ENCODE measurements at regions not wholly inside any gene's neighbourhood (a gene's known extent, or its start where the extent isn't known, plus 50 kb on each side); places are given as distances from the start of the nearest gene placed in this dataset.

- H3K4me3 Mint-ChIP-seq, result no peak overlapping the region
- POLR2A ChIA-PET, result no interaction called here
Measured at GRCh38 chr7:57384380-57384779, 65.6 kb upstream of the ZNF716 start.

GRCh38 chr7:57385668-57386067 is 64.3 kb upstream of the ZNF716 start:
- intact Hi-C loops (cut with DNase I, micrococcal nuclease), result no loop called here
- no peaks in the 10 kb centered on the region for H3K4me1 Mint-ChIP-seq
- no peak overlapping the region for H3K4me3 Mint-ChIP-seq
- no peak overlapping the region for H3K27ac Mint-ChIP-seq
- H3K9me3 Mint-ChIP-seq (ENCODE audit: low read depth), result peaks cover 40% of the 10 kb centered on the region
- H3K27me3 Mint-ChIP-seq, result no peaks in the 10 kb centered on the region
- ATAC-seq (no peak), DNase-seq (no peak)
- CTCF ChIA-PET, result no interaction called here
- POLR2A ChIA-PET, result no interaction called here
- peaks cover 6% of the 10 kb centered on the region for H3K36me3 Mint-ChIP-seq (ENCODE audit: low read depth)

More at GRCh38 chr7:57384380-57384779, 65.6 kb upstream of the ZNF716 start:
- CTCF ChIA-PET, result no interaction called here
- intact Hi-C loops (cut with DNase I, micrococcal nuclease), result no loop called here
- Mint-ChIP-seq H3K4me1 (no peaks in the 10 kb centered on the region), H3K27me3 (no peaks in the 10 kb centered on the region), H3K9me3 (ENCODE audit: low read depth) (peaks cover 36% of the 10 kb centered on the region), H3K27ac (no peak overlapping the region), H3K36me3 (ENCODE audit: low read depth) (peaks cover 6% of the 10 kb centered on the region)
- ATAC-seq (no peak), DNase-seq (no peak)

- Mint-ChIP-seq H3K27ac (no peak overlapping the region), H3K4me3 (no peak overlapping the region), H3K36me3 (ENCODE audit: low read depth) (no peaks in the 10 kb centered on the region), H3K27me3 (no peaks in the 10 kb centered on the region), H3K4me1 (no peaks in the 10 kb centered on the region), H3K9me3 (ENCODE audit: low read depth) (peaks cover 32% of the 10 kb centered on the region)
- ChIA-PET POLR2A (no interaction called here), CTCF (no interaction called here)
- intact Hi-C loops (cut with DNase I, micrococcal nuclease), result no loop called here
- DNase-seq (no peak), ATAC-seq (no peak)
Measured at GRCh38 chr7:57388761-57389160, 61.2 kb upstream of the ZNF716 start.

DNA sequence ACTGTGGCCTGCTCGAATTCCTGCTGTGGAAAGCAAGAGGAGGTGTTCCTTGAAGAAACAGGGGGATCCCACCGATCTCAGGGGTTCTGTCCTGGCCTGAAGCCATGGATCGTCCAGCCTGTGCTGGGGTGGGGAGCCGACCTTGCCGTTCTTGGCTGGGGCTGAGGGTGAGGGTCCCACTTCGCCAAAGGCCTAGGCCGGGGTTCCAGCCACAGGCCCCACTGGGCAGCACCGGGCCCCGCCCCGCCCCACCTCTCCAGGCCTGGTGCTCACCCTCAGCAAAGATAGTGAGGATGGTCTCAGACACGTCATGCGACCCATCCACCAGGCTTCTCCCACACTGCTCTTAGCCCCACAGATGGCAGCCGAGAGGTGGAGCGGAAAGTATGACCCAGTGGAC is 51.4 kb upstream of the ZNF716 start:
- H3K9me3 Mint-ChIP-seq (ENCODE audit: low read depth), result peaks cover 26% of the 10 kb centered on the region
- ChIA-PET CTCF (no interaction called here), POLR2A (no interaction called here)
- no peak overlapping the region for H3K4me3 Mint-ChIP-seq
- H3K4me1 Mint-ChIP-seq, result no peaks in the 10 kb centered on the region
- intact Hi-C loops (cut with DNase I, micrococcal nuclease), result no loop called here
- no peaks in the 10 kb centered on the region for H3K27me3 Mint-ChIP-seq
- no peak overlapping the region for H3K27ac Mint-ChIP-seq
- H3K36me3 Mint-ChIP-seq (ENCODE audit: low read depth), result no peaks in the 10 kb centered on the region
- DNase-seq, result no peak
- ATAC-seq, result no peak

- ATAC-seq, result no peak
- no peaks in the 10 kb centered on the region for H3K4me1 Mint-ChIP-seq
- no peak overlapping the region for H3K4me3 Mint-ChIP-seq
- CTCF ChIA-PET, result no interaction called here
- H3K36me3 Mint-ChIP-seq (ENCODE audit: low read depth), result peaks cover 4% of the 10 kb centered on the region
- H3K27ac Mint-ChIP-seq, result no peak overlapping the region
- intact Hi-C loops (cut with DNase I, micrococcal nuclease), result no loop called here
- no peaks in the 10 kb centered on the region for H3K27me3 Mint-ChIP-seq
- no peak for DNase-seq
- POLR2A ChIA-PET, result no interaction called here
- H3K9me3 Mint-ChIP-seq (ENCODE audit: low read depth), result peaks cover 27% of the 10 kb centered on the region
Measured at GRCh38 chr7:57399251-57399940, 50.6 kb upstream of the ZNF716 start.

- peaks cover 22% of the 10 kb centered on the region for H3K9me3 Mint-ChIP-seq (ENCODE audit: low read depth)
- ATAC-seq (no peak), DNase-seq (no peak)
- ChIA-PET CTCF (no interaction called here), POLR2A (no interaction called here)
- no peak overlapping the region for H3K27ac Mint-ChIP-seq
- no peaks in the 10 kb centered on the region for H3K4me1 Mint-ChIP-seq
- H3K36me3 Mint-ChIP-seq (ENCODE audit: low read depth), result peaks cover 4% of the 10 kb centered on the region
- no peaks in the 10 kb centered on the region for H3K27me3 Mint-ChIP-seq
- intact Hi-C loops (cut with DNase I, micrococcal nuclease), result no loop called here
- H3K4me3 Mint-ChIP-seq, result no peak overlapping the region
Measured at GRCh38 chr7:57399972-57400371, 50.0 kb upstream of the ZNF716 start.
